ENCODE measurements at regions not wholly inside any gene's neighbourhood (a gene's known extent, or its start where the extent isn't known, plus 50 kb on each side); places are given as distances from the start of the nearest gene placed in this dataset.

DNA sequence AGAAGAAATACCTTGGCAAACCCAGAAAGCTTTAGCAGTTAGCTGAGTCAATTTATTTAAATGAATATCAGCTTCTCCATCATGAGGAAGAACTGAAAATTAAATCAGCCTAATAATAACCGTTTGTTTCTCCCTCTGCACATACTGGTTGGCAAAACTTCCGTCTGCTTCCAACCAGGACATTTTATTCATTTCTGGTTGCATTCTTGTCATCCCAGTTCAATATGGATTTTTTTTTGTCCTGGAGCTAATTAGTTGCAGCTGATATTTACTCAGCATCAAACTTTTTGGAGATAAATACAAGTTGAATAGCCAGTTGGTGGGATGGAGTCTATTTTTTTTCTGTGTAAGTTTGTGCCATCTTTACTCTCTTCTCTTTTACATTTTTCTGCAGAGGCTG lies 126.5 kb upstream of the GDNF start:
- no peaks in the 10 kb centered on the region for H4K20me1 ChIP-seq (ENCODE audit: insufficient read depth, low read length)
- H3K4me3 ChIP-seq (ENCODE audit: low read length): no peak overlapping the region
- no peaks in the 10 kb centered on the region for H3K36me3 ChIP-seq (replicated peaks; ENCODE audit: low read depth, low read length)
- no peaks in the 10 kb centered on the region for H3K27me3 ChIP-seq (ENCODE audit: low read depth, low read length)
- no peaks in the 10 kb centered on the region for H3K4me1 ChIP-seq (ENCODE audit: low read length)
- TF ChIP-seq, protein P1, sequence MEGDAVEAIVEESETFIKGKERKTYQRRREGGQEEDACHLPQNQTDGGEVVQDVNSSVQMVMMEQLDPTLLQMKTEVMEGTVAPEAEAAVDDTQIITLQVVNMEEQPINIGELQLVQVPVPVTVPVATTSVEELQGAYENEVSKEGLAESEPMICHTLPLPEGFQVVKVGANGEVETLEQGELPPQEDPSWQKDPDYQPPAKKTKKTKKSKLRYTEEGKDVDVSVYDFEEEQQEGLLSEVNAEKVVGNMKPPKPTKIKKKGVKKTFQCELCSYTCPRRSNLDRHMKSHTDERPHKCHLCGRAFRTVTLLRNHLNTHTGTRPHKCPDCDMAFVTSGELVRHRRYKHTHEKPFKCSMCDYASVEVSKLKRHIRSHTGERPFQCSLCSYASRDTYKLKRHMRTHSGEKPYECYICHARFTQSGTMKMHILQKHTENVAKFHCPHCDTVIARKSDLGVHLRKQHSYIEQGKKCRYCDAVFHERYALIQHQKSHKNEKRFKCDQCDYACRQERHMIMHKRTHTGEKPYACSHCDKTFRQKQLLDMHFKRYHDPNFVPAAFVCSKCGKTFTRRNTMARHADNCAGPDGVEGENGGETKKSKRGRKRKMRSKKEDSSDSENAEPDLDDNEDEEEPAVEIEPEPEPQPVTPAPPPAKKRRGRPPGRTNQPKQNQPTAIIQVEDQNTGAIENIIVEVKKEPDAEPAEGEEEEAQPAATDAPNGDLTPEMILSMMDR (IDR thresholded peaks at IDR 0.05; ENCODE audit: low read depth, low read length): no peak
- no peak for TF ChIP-seq EZH2phosphoT487 (IDR thresholded peaks at IDR 0.05; ENCODE audit: low read depth)
- no peak overlapping the region for H3K9ac ChIP-seq (ENCODE audit: low read length)
- H3K27ac ChIP-seq (ENCODE audit: low read length): no peak overlapping the region
- no peaks in the 10 kb centered on the region for H3K79me2 ChIP-seq (ENCODE audit: low read length)
- no peak overlapping the region for H3K4me2 ChIP-seq (ENCODE audit: low read length)
- no peak overlapping the region for H2AFZ ChIP-seq (ENCODE audit: low read depth, low read length)
- H3K9me3 ChIP-seq (ENCODE audit: insufficient read depth, low read length): no peaks in the 10 kb centered on the region

- TF ChIP-seq EZH2phosphoT487 (IDR thresholded peaks at IDR 0.05; ENCODE audit: low read depth): no peak
- TF ChIP-seq, protein P1 (IDR thresholded peaks at IDR 0.05; ENCODE audit: low read depth, low read length): no peak
- Histone ChIP-seq H3K4me1 (ENCODE audit: low read length) (no peaks in the 10 kb centered on the region), H3K27me3 (ENCODE audit: low read depth, low read length) (no peaks in the 10 kb centered on the region), H3K9me3 (ENCODE audit: insufficient read depth, low read length) (peaks cover 10% of the 10 kb centered on the region; the same call in 1 of the 2 replicates), H3K36me3 (replicated peaks; ENCODE audit: low read depth, low read length) (no peaks in the 10 kb centered on the region), H2AFZ (ENCODE audit: low read depth, low read length) (no peak overlapping the region), H3K4me3 (ENCODE audit: low read length) (no peak overlapping the region), H3K4me2 (ENCODE audit: low read length) (no peak overlapping the region), H3K27ac (ENCODE audit: low read length) (no peak overlapping the region), H3K9ac (ENCODE audit: low read length) (no peak overlapping the region), H3K79me2 (ENCODE audit: low read length) (no peaks in the 10 kb centered on the region), H4K20me1 (ENCODE audit: insufficient read depth, low read length) (no peaks in the 10 kb centered on the region)
Measured at GRCh38 chr5:37962389-37962788, 122.5 kb upstream of the GDNF start.

DNA sequence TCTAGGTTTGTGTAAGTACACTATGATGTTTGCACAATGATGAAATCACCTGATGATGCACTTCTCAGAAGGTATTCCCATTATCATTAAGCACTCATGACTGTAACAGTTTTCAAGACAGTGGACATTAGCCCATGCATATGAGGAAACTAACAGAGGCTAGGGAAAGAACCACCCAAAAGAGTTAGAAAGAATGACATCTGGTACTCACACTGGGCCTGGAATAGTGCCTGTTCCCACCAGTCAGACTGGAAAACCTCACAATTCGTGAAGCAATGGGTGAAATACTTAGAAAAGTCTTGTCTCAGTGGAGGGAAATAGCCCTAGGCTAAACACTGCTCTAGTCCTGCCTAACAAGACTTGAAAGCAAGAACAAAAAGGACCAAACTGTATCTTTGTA lies 117.4 kb upstream of the GDNF start:
- H3K27ac ChIP-seq (ENCODE audit: low read length): no peak overlapping the region
- H3K36me3 ChIP-seq (replicated peaks; ENCODE audit: low read depth, low read length): no peaks in the 10 kb centered on the region
- H3K9me3 ChIP-seq (ENCODE audit: insufficient read depth, low read length): peaks cover 10% of the 10 kb centered on the region; the same call in 1 of the 2 replicates
- no peaks in the 10 kb centered on the region for H3K79me2 ChIP-seq (ENCODE audit: low read length)
- no peak overlapping the region for H3K4me2 ChIP-seq (ENCODE audit: low read length)
- TF ChIP-seq, protein P1 (IDR thresholded peaks at IDR 0.05; ENCODE audit: low read depth, low read length): no peak
- TF ChIP-seq EZH2phosphoT487 (IDR thresholded peaks at IDR 0.05; ENCODE audit: low read depth): no peak
- no peak overlapping the region for H2AFZ ChIP-seq (ENCODE audit: low read depth, low read length)
- no peak overlapping the region for H3K4me3 ChIP-seq (ENCODE audit: low read length)
- H3K27me3 ChIP-seq (ENCODE audit: low read depth, low read length): no peaks in the 10 kb centered on the region
- H3K4me1 ChIP-seq (ENCODE audit: low read length): no peaks in the 10 kb centered on the region
- H4K20me1 ChIP-seq (ENCODE audit: insufficient read depth, low read length): no peaks in the 10 kb centered on the region
- H3K9ac ChIP-seq (ENCODE audit: low read length): no peak overlapping the region

- Histone ChIP-seq H3K36me3 (replicated peaks; ENCODE audit: low read depth, low read length) (no peaks in the 10 kb centered on the region), H3K9me3 (ENCODE audit: insufficient read depth, low read length) (peaks cover 10% of the 10 kb centered on the region; the same call in 1 of the 2 replicates), H3K79me2 (ENCODE audit: low read length) (no peaks in the 10 kb centered on the region), H3K9ac (ENCODE audit: low read length) (no peak overlapping the region), H3K27me3 (ENCODE audit: low read depth, low read length) (no peaks in the 10 kb centered on the region), H3K4me3 (ENCODE audit: low read length) (no peak overlapping the region), H3K27ac (ENCODE audit: low read length) (no peak overlapping the region), H3K4me2 (ENCODE audit: low read length) (no peak overlapping the region), H3K4me1 (ENCODE audit: low read length) (no peaks in the 10 kb centered on the region), H2AFZ (ENCODE audit: low read depth, low read length) (no peak overlapping the region), H4K20me1 (ENCODE audit: insufficient read depth, low read length) (no peaks in the 10 kb centered on the region)
- TF ChIP-seq, protein P1 (IDR thresholded peaks at IDR 0.05; ENCODE audit: low read depth, low read length): no peak
- TF ChIP-seq EZH2phosphoT487 (IDR thresholded peaks at IDR 0.05; ENCODE audit: low read depth): no peak
Measured at GRCh38 chr5:37955748-37956147, 115.9 kb upstream of the GDNF start.

Data from OCI-LY3 (cell line).